ENCODE measurements at regions not wholly inside any gene's neighbourhood (a gene's known extent, or its start where the extent isn't known, plus 50 kb on each side); places are given as distances from the start of the nearest gene placed in this dataset.
"Not testable (repeated sequence)": the region's sequence is repeated elsewhere in the genome, so short reads cannot be mapped to it uniquely, and the experiment has no call there.

GRCh38 chr3:102357313-102357712, 77.5 kb upstream of the ZPLD1 start:
- TF ChIP-seq CTCF (IDR thresholded peaks at IDR 0.05); EZH2 (IDR thresholded peaks at IDR 0.05; ENCODE audit: borderline replicate concordance, insufficient read depth, low read depth, low read length, poor library complexity, severe bottlenecking): not testable (repeated sequence)

Data from B cell (primary cell).